GM21526 (cell line): ENCODE measurements at regions not wholly inside any gene's neighbourhood (a gene's known extent, or its start where the extent isn't known, plus 50 kb on each side); places are given as distances from the start of the nearest gene placed in this dataset.

ENCODE experiments used
- ATAC-seq: cut with Tn5 transposase; IDR thresholded peaks from one replicate; pipeline ENCODE4 v1.9.1; 2021; ENCODE audit warnings: moderate library complexity; ENCODE audit not compliant: unreplicated experiment, low FRiP score

DNA sequence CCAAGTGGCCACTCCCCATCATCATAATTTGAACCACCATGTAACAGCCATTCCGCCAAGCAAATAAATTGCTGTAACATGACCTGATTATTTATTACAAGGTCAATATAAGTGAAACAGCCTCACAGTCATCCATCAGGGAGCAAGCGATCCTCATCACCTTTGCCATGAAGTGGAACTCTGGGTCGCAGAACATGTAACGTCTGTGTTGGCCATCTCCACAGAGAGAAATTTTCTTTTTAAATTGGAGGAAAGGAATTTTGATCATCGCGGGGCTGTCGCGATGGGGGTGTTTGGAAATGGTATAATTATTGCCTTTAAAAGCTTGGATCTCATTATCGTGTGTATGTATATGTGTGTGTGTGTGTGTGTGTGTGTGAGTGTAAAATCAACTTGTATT lies 90.2 kb downstream of the SHOX start:
- no peak for ATAC-seq

DNA sequence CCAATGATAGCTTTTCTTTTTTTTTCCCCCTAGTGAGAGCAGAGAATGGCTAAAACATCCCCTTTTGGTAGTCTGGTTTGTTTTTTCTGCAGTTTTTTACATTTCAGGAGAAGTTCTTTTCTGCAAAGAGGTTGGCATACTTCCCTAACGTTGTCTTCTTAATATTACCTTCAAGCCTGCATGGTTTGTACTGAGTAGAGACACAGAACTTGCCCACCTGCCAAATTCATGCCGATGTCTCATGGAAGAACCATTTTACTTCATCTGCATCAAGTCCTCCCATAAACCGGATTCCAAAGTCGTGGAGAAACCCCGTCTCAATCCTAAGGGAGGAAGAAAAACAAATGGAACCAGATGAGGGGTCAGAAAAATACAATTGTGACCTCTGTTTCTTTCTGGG lies 89.7 kb downstream of the SHOX start:
- ATAC-seq, result no peak

- ATAC-seq, result no peak
Observed at GRCh38 chrX:716136-716535, 85.5 kb downstream of the SHOX start.

- no peak for ATAC-seq
Observed at GRCh38 chrX:714131-714530, 83.5 kb downstream of the SHOX start.
